ENCODE measurements at regions not wholly inside any gene's neighbourhood (a gene's known extent, or its start where the extent isn't known, plus 50 kb on each side); places are given as distances from the start of the nearest gene placed in this dataset.

- H3K9ac ChIP-seq (ENCODE audit: low read length), result no peak overlapping the region
- no peak overlapping the region for H4K5ac ChIP-seq (ENCODE audit: low read length)
- no peak for DNase-seq
- H3K79me1 ChIP-seq (ENCODE audit: low read length), result no peaks in the 10 kb centered on the region
- no peak overlapping the region for H4K8ac ChIP-seq (ENCODE audit: low read depth, low read length)
- no peak overlapping the region for H3K56ac ChIP-seq (ENCODE audit: low read length)
- H2BK5ac ChIP-seq (ENCODE audit: low read length), result peak overlapping the region; percentile 38
- H2AK5ac ChIP-seq (ENCODE audit: low read length), result no peak overlapping the region
- peak overlapping the region; percentile 29 for H3K4ac ChIP-seq (ENCODE audit: low read depth, low read length)
- peaks cover 12% of the 10 kb centered on the region for H3K4me1 ChIP-seq (ENCODE audit: control insufficient read depth, low read depth, low read length)
- H3K23ac ChIP-seq (ENCODE audit: low read length), result no peak overlapping the region
- H3K79me2 ChIP-seq (ENCODE audit: control insufficient read depth, insufficient read depth, low read length), result no peaks in the 10 kb centered on the region
- no peaks in the 10 kb centered on the region for H3K36me3 ChIP-seq (ENCODE audit: control insufficient read depth, insufficient read depth, low read length)
- H3K27ac ChIP-seq (ENCODE audit: low read depth, low read length), result peak overlapping the region; percentile 37
- no peak overlapping the region for H3K4me3 ChIP-seq (ENCODE audit: low read length)
- H2BK15ac ChIP-seq (replicated peaks; ENCODE audit: low read depth), result no peak overlapping the region
- no CpG with 5 or more reads among the region's 5 CpGs for WGBS (ENCODE audit: extremely low coverage, insufficient coverage, low lambda C conversion rate)
- peaks cover 6% of the 10 kb centered on the region for H3K27me3 ChIP-seq (ENCODE audit: insufficient read depth, low read length, poor library complexity)
- peak overlapping the region; percentile 52 for H3K18ac ChIP-seq (ENCODE audit: low read length)
- H2BK120ac ChIP-seq (ENCODE audit: low read depth, low read length), result no peak overlapping the region
- H3K4me2 ChIP-seq (ENCODE audit: low read length), result no peak overlapping the region
Observed at GRCh38 chr3:18018491-18019160, 276.2 kb upstream of the TBC1D5 start.

- no peak overlapping the region for H3K4ac ChIP-seq (ENCODE audit: low read depth, low read length)
- no peak overlapping the region for H2BK5ac ChIP-seq (ENCODE audit: low read length)
- no peak overlapping the region for H3K18ac ChIP-seq (ENCODE audit: low read length)
- H3K4me1 ChIP-seq (ENCODE audit: control insufficient read depth, low read depth, low read length), result peaks cover 12% of the 10 kb centered on the region
- DNase-seq, result no peak
- peaks cover 3% of the 10 kb centered on the region for H3K27me3 ChIP-seq (ENCODE audit: insufficient read depth, low read length, poor library complexity)
- H3K36me3 ChIP-seq (ENCODE audit: control insufficient read depth, insufficient read depth, low read length), result no peaks in the 10 kb centered on the region
- no peak overlapping the region for H2BK120ac ChIP-seq (ENCODE audit: low read depth, low read length)
- H4K5ac ChIP-seq (ENCODE audit: low read length), result no peak overlapping the region
- H3K27ac ChIP-seq (ENCODE audit: low read depth, low read length), result no peak overlapping the region
- H3K4me2 ChIP-seq (ENCODE audit: low read length), result no peak overlapping the region
- no peaks in the 10 kb centered on the region for H3K79me1 ChIP-seq (ENCODE audit: low read length)
- no peak overlapping the region for H2AK5ac ChIP-seq (ENCODE audit: low read length)
- H3K23ac ChIP-seq (ENCODE audit: low read length), result no peak overlapping the region
- H3K9ac ChIP-seq (ENCODE audit: low read length), result no peak overlapping the region
- H4K8ac ChIP-seq (ENCODE audit: low read depth, low read length), result no peak overlapping the region
- no CpG with 5 or more reads among the region's 7 CpGs for WGBS (ENCODE audit: extremely low coverage, insufficient coverage, low lambda C conversion rate)
- no peaks in the 10 kb centered on the region for H3K79me2 ChIP-seq (ENCODE audit: control insufficient read depth, insufficient read depth, low read length)
- no peak overlapping the region for H3K4me3 ChIP-seq (ENCODE audit: low read length)
- H2BK15ac ChIP-seq (replicated peaks; ENCODE audit: low read depth), result no peak overlapping the region
- no peak overlapping the region for H3K56ac ChIP-seq (ENCODE audit: low read length)
Observed at GRCh38 chr3:18016366-18016765, 273.9 kb upstream of the TBC1D5 start.

GRCh38 chr3:18012933-18013332 is 270.5 kb upstream of the TBC1D5 start:
- Histone ChIP-seq H2BK120ac (ENCODE audit: low read depth, low read length) (no peak overlapping the region), H2AK5ac (ENCODE audit: low read length) (no peak overlapping the region), H3K23ac (ENCODE audit: low read length) (no peak overlapping the region), H3K4me3 (ENCODE audit: low read length) (no peak overlapping the region), H2BK15ac (replicated peaks; ENCODE audit: low read depth) (no peak overlapping the region), H3K56ac (ENCODE audit: low read length) (no peak overlapping the region), H4K8ac (ENCODE audit: low read depth, low read length) (no peak overlapping the region), H3K27ac (ENCODE audit: low read depth, low read length) (no peak overlapping the region), H4K5ac (ENCODE audit: low read length) (no peak overlapping the region), H3K4me1 (ENCODE audit: control insufficient read depth, low read depth, low read length) (peaks cover 3% of the 10 kb centered on the region), H3K4ac (ENCODE audit: low read depth, low read length) (no peak overlapping the region), H3K9ac (ENCODE audit: low read length) (no peak overlapping the region), H3K27me3 (ENCODE audit: insufficient read depth, low read length, poor library complexity) (peaks cover under 1% of the 10 kb centered on the region), H3K4me2 (ENCODE audit: low read length) (no peak overlapping the region), H3K79me2 (ENCODE audit: control insufficient read depth, insufficient read depth, low read length) (no peaks in the 10 kb centered on the region), H3K36me3 (ENCODE audit: control insufficient read depth, insufficient read depth, low read length) (no peaks in the 10 kb centered on the region), H3K79me1 (ENCODE audit: low read length) (no peaks in the 10 kb centered on the region), H2BK5ac (ENCODE audit: low read length) (no peak overlapping the region), H3K18ac (ENCODE audit: low read length) (no peak overlapping the region)
- DNase-seq, result no peak
- no CpG with 5 or more reads among the region's 4 CpGs for WGBS (ENCODE audit: extremely low coverage, insufficient coverage, low lambda C conversion rate)

GRCh38 chr3:18012436-18012835 is 270.0 kb upstream of the TBC1D5 start:
- peaks cover under 1% of the 10 kb centered on the region for H3K4me1 ChIP-seq (ENCODE audit: control insufficient read depth, low read depth, low read length)
- no peak overlapping the region for H3K23ac ChIP-seq (ENCODE audit: low read length)
- no peak overlapping the region for H2BK5ac ChIP-seq (ENCODE audit: low read length)
- H3K4me3 ChIP-seq (ENCODE audit: low read length), result no peak overlapping the region
- H3K18ac ChIP-seq (ENCODE audit: low read length), result no peak overlapping the region
- H4K5ac ChIP-seq (ENCODE audit: low read length), result no peak overlapping the region
- no peak overlapping the region for H3K4me2 ChIP-seq (ENCODE audit: low read length)
- H2BK120ac ChIP-seq (ENCODE audit: low read depth, low read length), result no peak overlapping the region
- no peak for DNase-seq
- no peaks in the 10 kb centered on the region for H3K36me3 ChIP-seq (ENCODE audit: control insufficient read depth, insufficient read depth, low read length)
- no peak overlapping the region for H3K9ac ChIP-seq (ENCODE audit: low read length)
- H2AK5ac ChIP-seq (ENCODE audit: low read length), result no peak overlapping the region
- no CpG with 5 or more reads among the region's 2 CpGs for WGBS (ENCODE audit: extremely low coverage, insufficient coverage, low lambda C conversion rate)
- H4K8ac ChIP-seq (ENCODE audit: low read depth, low read length), result no peak overlapping the region
- H3K56ac ChIP-seq (ENCODE audit: low read length), result no peak overlapping the region
- H3K79me1 ChIP-seq (ENCODE audit: low read length), result no peaks in the 10 kb centered on the region
- no peaks in the 10 kb centered on the region for H3K79me2 ChIP-seq (ENCODE audit: control insufficient read depth, insufficient read depth, low read length)
- H3K27me3 ChIP-seq (ENCODE audit: insufficient read depth, low read length, poor library complexity), result no peaks in the 10 kb centered on the region
- no peak overlapping the region for H3K4ac ChIP-seq (ENCODE audit: low read depth, low read length)
- no peak overlapping the region for H2BK15ac ChIP-seq (replicated peaks; ENCODE audit: low read depth)
- no peak overlapping the region for H3K27ac ChIP-seq (ENCODE audit: low read depth, low read length)

- Histone ChIP-seq H3K4me3 (ENCODE audit: low read length) (no peak overlapping the region), H3K27ac (ENCODE audit: low read depth, low read length) (no peak overlapping the region), H3K27me3 (ENCODE audit: insufficient read depth, low read length, poor library complexity) (no peaks in the 10 kb centered on the region), H3K56ac (ENCODE audit: low read length) (no peak overlapping the region), H3K23ac (ENCODE audit: low read length) (no peak overlapping the region), H3K4me2 (ENCODE audit: low read length) (no peak overlapping the region), H3K18ac (ENCODE audit: low read length) (no peak overlapping the region), H4K8ac (ENCODE audit: low read depth, low read length) (no peak overlapping the region), H2BK5ac (ENCODE audit: low read length) (no peak overlapping the region), H2AK5ac (ENCODE audit: low read length) (no peak overlapping the region), H4K5ac (ENCODE audit: low read length) (no peak overlapping the region), H3K4me1 (ENCODE audit: control insufficient read depth, low read depth, low read length) (no peaks in the 10 kb centered on the region), H2BK15ac (replicated peaks; ENCODE audit: low read depth) (no peak overlapping the region), H3K36me3 (ENCODE audit: control insufficient read depth, insufficient read depth, low read length) (no peaks in the 10 kb centered on the region), H2BK120ac (ENCODE audit: low read depth, low read length) (no peak overlapping the region), H3K4ac (ENCODE audit: low read depth, low read length) (no peak overlapping the region), H3K9ac (ENCODE audit: low read length) (no peak overlapping the region), H3K79me2 (ENCODE audit: control insufficient read depth, insufficient read depth, low read length) (no peaks in the 10 kb centered on the region), H3K79me1 (ENCODE audit: low read length) (no peaks in the 10 kb centered on the region)
- no peak for DNase-seq
- WGBS (ENCODE audit: extremely low coverage, insufficient coverage, low lambda C conversion rate), result no CpG with 5 or more reads among the region's 3 CpGs
Observed at GRCh38 chr3:18011387-18011786, 269.0 kb upstream of the TBC1D5 start.

- no peak overlapping the region for H3K4ac ChIP-seq (ENCODE audit: low read depth, low read length)
- H3K27ac ChIP-seq (ENCODE audit: low read depth, low read length), result no peak overlapping the region
- no peak overlapping the region for H4K5ac ChIP-seq (ENCODE audit: low read length)
- no peak overlapping the region for H3K4me3 ChIP-seq (ENCODE audit: low read length)
- no peak overlapping the region for H2AK5ac ChIP-seq (ENCODE audit: low read length)
- no peak overlapping the region for H3K23ac ChIP-seq (ENCODE audit: low read length)
- no peak overlapping the region for H4K8ac ChIP-seq (ENCODE audit: low read depth, low read length)
- H3K36me3 ChIP-seq (ENCODE audit: control insufficient read depth, insufficient read depth, low read length), result no peaks in the 10 kb centered on the region
- no peaks in the 10 kb centered on the region for H3K79me1 ChIP-seq (ENCODE audit: low read length)
- H2BK15ac ChIP-seq (replicated peaks; ENCODE audit: low read depth), result no peak overlapping the region
- no peak overlapping the region for H3K4me2 ChIP-seq (ENCODE audit: low read length)
- no peaks in the 10 kb centered on the region for H3K27me3 ChIP-seq (ENCODE audit: insufficient read depth, low read length, poor library complexity)
- H3K18ac ChIP-seq (ENCODE audit: low read length), result no peak overlapping the region
- no peak overlapping the region for H3K9ac ChIP-seq (ENCODE audit: low read length)
- H3K4me1 ChIP-seq (ENCODE audit: control insufficient read depth, low read depth, low read length), result no peaks in the 10 kb centered on the region
- no peak overlapping the region for H3K56ac ChIP-seq (ENCODE audit: low read length)
- WGBS (ENCODE audit: extremely low coverage, insufficient coverage, low lambda C conversion rate), result no CpG with 5 or more reads among the region's 4 CpGs
- H3K79me2 ChIP-seq (ENCODE audit: control insufficient read depth, insufficient read depth, low read length), result no peaks in the 10 kb centered on the region
- no peak overlapping the region for H2BK5ac ChIP-seq (ENCODE audit: low read length)
- no peak overlapping the region for H2BK120ac ChIP-seq (ENCODE audit: low read depth, low read length)
- no peak for DNase-seq
Observed at GRCh38 chr3:18010001-18010400, 267.6 kb upstream of the TBC1D5 start.
